GM13976 (cell line): ENCODE measurements at regions not wholly inside any gene's neighbourhood (a gene's known extent, or its start where the extent isn't known, plus 50 kb on each side); places are given as distances from the start of the nearest gene placed in this dataset.

Source experiments
- DNase-seq: peaks from one replicate; pipeline ENCODE4 v3.0.0; 2012; ENCODE audit warnings: low spot score
- CTCF ChIP-seq: IDR thresholded peaks from 2 replicates; pipeline ENCODE4 v1.5.1; 2012; ENCODE audit warnings: borderline replicate concordance, mild to moderate bottlenecking; ENCODE audit not compliant: insufficient read depth; ENCODE audit errors: extremely low read depth, missing control alignments, control extremely low read depth
- in situ Hi-C: fragments of 300-500 bp; cut with MboI; formaldehyde crosslinking; loops from one replicate; pipeline ENCODE4 v1.12.0; 2022; ENCODE audit warnings: low sequenced_read_pairs, mixed read lengths, inconsistent platforms; ENCODE audit not compliant: unreplicated experiment

- in situ Hi-C loops = no loop called here
- no peak for DNase-seq
- TF ChIP-seq CTCF = no peak
These were observed 179.2 kb upstream of the HSF2 start for GRCh38 chr6:122220254-122220653.

GRCh38 chr6:122222761-122223160 lies 176.7 kb upstream of the HSF2 start:
- no peak for TF ChIP-seq CTCF
- no peak for DNase-seq
- in situ Hi-C loops = no loop called here

- in situ Hi-C loops = no loop called here
- DNase-seq = no peak
- TF ChIP-seq CTCF = no peak
These were observed 176.2 kb upstream of the HSF2 start for GRCh38 chr6:122223251-122223650.

- TF ChIP-seq CTCF = no peak
- in situ Hi-C loops = no loop called here
- DNase-seq = no peak
These were observed 160.6 kb upstream of the HSF2 start for GRCh38 chr6:122238861-122239260.

- no peak for DNase-seq
- in situ Hi-C loops = no loop called here
- no peak for TF ChIP-seq CTCF
These were observed 152.4 kb upstream of the HSF2 start for GRCh38 chr6:122246906-122247658.

GRCh38 chr6:122248001-122248669 lies 151.3 kb upstream of the HSF2 start:
- DNase-seq = no peak
- in situ Hi-C loops = no loop called here
- TF ChIP-seq CTCF = no peak
